Right cardiac atrium (tissue), 5 donors: ENCODE measurements at regions not wholly inside any gene's neighbourhood (a gene's known extent, or its start where the extent isn't known, plus 50 kb on each side); places are given as distances from the start of the nearest gene placed in this dataset.
A peak's percentile ranks its signal among the peaks of the same experiment; 100 is the strongest.
"Not testable (repeated sequence)": the region's sequence is repeated elsewhere in the genome, so short reads cannot be mapped to it uniquely, and the experiment has no call there.

ENCODE experiments used
- ATAC-seq, 2 donors: fragments of 200-7000 bp; cut with Tn5 transposase; one replicate each; pipeline versions ENCODE4 v1.8.0 to v1.9.1; 2020; ENCODE audit warnings: moderate library complexity in 2 of 2, mild to moderate bottlenecking in 1 of 2
- DNase-seq, 3 donors: peaks; one replicate each; pipeline ENCODE4 v3.0.0-alpha.2; 2020
- H3K27ac ChIP-seq: one replicate; pipeline ENCODE4 v1.5.1; 2013; ENCODE audit warnings: mild to moderate bottlenecking, low read length, control low read depth, moderate library complexity
- H3K27me3 ChIP-seq: one replicate; pipeline ENCODE4 v1.6.1; 2013; ENCODE audit not compliant: control insufficient read depth, insufficient read depth
- H3K4me1 ChIP-seq: one replicate; pipeline ENCODE4 v1.6.1; 2013; ENCODE audit warnings: low read length; ENCODE audit not compliant: control insufficient read depth, insufficient read depth
- H3K4me3 ChIP-seq: one replicate; pipeline ENCODE4 v1.5.1; 2013; ENCODE audit warnings: low read length, control low read depth
- H3K9me3 ChIP-seq: one replicate; pipeline ENCODE4 v1.6.1; 2013; ENCODE audit warnings: low read length; ENCODE audit not compliant: control insufficient read depth
- WGBS: extraction: QIAGEN DNeasy Blood & Tissue Kit; methylation state at CpG from one replicate; pipeline ENCODE4 v1.1.7; 2013; 5-methylcytosine and 5-hydroxymethylcytosine counted together
- intact Hi-C, 4 donors: fragments of 100-400 bp; cut with DNase I; formaldehyde crosslinking; loops; one replicate each; pipeline versions ENCODE4 v1.11.0 to v1.14.0; 2022 to 2023
- donor health status: healthy with polysubstance abuse.
- donor health status: DM: no; HTN: yes; CAD: no.
- donor health status: DM: no; HTN: no; CAD: no.
- donor health status: DM: no; HTN: yes; CAD: no; lungs with severe emphysema.
- donor health status: DM: yes; HTN: yes; CAD: no.

DNA sequence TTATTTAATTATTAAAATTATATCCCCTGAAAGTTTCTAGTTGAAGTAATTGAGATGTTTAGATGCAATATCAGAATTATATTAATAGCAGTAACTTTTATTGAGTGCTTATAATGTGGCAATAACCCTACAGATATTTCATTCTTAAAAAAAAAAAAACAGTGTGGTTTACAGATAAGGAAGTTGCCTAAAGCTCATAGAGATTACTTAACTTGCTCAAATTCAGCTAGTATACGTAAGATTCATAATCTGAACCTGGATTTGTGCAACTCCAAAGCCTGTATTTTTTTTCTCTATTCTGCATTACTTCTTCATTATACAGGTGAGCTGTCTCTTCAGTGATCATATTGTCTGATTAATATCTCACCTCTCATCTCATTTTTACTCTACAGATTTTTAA lies 156.0 kb upstream of the PTBP2 start:
- intact Hi-C loops: no loop called here
- WGBS: 89% methylated on average over 1 of the region's 1 CpG
- H3K4me1 ChIP-seq: no peaks in the 10 kb centered on the region

DNA sequence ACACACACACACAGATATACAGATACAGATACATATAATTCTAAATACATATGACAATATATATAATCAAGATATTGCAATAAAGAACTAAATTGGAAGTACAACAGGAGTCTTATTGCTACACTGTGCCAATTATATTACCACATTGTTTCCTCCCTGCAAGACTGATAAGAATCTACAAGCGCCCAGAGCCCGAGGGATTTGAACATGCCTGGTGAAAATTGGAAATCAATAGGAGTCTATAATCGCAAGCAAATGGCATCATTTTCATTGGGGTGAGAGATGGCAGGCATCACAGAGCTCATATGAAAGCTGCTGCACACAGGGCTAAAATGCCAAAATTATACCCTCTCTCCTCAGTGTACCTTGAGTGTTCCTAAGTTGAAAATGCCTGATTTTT lies 152.9 kb upstream of the PTBP2 start:
- intact Hi-C loops: no loop called here
- ATAC-seq: no peak
- Histone ChIP-seq H3K4me3 (no peak overlapping the region), H3K9me3 (no peaks in the 10 kb centered on the region), H3K4me1 (no peaks in the 10 kb centered on the region), H3K27me3 (no peaks in the 10 kb centered on the region), H3K27ac (no peak overlapping the region)
- WGBS: 81% methylated on average over 3 of the region's 3 CpGs
- DNase-seq: no peak

More for the DNA sequence above, 156.0 kb upstream of the PTBP2 start:
- no peak overlapping the region for H3K27ac ChIP-seq
- no peak overlapping the region for H3K4me3 ChIP-seq
- DNase-seq: no peak
- no peaks in the 10 kb centered on the region for H3K27me3 ChIP-seq
- ATAC-seq: no peak
- H3K9me3 ChIP-seq: no peaks in the 10 kb centered on the region

DNA sequence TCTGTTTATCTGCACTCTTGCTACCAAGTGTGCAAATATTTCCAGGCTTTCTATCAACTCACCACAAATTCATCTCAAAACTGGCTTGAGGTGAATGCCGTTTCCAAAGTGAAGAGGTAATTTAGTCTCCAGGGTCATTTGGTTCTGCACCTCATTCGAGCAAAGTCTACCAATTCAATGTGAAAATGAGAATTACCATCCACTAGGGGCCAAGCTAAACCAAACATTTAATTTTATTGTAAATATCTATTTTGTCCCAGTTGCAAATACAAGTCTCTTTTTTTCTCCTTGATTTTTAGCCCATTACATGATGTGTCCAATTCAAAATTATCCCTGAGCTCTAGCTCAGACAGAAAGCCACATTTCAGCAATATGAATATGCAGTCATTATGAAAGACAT lies 152.3 kb upstream of the PTBP2 start:
- 86% methylated on average over 2 of the region's 2 CpGs for WGBS
- intact Hi-C loops: no loop called here
- no peak for DNase-seq
- H3K27ac ChIP-seq: no peak overlapping the region
- no peaks in the 10 kb centered on the region for H3K9me3 ChIP-seq
- H3K4me1 ChIP-seq: no peaks in the 10 kb centered on the region
- no peak overlapping the region for H3K4me3 ChIP-seq
- H3K27me3 ChIP-seq: no peaks in the 10 kb centered on the region
- ATAC-seq: no peak

DNA sequence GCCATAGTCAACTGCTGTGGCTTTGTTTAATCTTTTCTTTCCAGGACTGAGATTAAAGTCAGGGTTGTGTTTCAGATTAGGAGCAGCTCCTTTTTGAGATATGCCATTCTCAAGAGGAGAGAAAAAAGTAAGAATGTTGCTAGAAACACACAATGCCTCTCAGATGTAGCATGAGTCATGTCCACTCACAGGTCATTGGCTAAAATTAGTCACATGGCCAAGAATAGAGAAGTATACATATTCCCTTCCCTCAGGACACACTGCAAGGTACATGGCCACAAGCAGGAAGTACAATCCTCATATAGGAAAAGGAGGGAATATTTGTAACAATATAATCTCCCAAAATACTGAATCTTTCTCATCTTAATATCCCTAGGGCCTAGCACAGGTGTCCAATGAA lies 141.9 kb upstream of the PTBP2 start:
- ATAC-seq (no peak), DNase-seq (no peak)
- Histone ChIP-seq H3K9me3 (no peaks in the 10 kb centered on the region), H3K27ac (no peak overlapping the region), H3K4me1 (no peaks in the 10 kb centered on the region), H3K4me3 (no peak overlapping the region), H3K27me3 (no peaks in the 10 kb centered on the region)
- intact Hi-C loops: no loop called here

DNA sequence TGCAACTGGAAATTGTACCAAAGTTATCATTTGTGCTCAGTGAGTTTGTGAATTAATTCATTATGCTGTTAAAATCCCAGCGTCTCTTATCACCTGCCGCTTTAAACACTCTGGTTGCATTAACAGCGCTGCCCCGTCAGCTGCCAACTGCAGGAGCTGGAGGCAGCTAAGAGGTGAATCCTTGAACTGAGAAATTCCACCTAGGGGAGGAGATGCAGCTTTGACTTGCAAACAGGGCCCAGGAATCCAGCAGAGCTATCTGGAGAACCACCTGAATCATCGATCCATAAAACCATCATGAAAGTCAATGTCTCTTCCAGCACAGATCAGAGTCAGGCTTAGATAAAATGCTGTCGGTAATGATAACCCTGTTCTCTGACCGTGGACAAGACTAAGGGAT lies 140.7 kb upstream of the PTBP2 start:
- 47% methylated on average over 7 of the region's 7 CpGs for WGBS
- intact Hi-C loops: no loop called here

DNA sequence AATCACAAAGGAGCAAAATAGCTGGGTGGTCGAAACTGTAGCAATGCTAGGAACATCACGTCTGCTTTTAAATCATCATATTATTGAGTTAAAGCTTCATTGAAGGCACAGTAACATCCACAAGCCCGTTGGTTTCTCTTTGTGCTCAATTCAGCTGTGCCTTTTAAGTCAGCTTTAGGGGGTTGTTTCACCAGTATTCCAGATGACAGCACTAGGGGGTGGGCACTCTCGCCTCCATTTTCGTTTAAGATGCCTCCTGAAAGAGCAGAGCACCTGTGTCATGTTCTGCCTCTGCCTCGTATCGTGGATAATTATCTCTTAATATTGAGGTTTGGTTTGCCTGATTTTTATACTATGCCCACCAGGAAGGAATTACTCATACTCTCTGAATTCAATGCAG lies 139.8 kb upstream of the PTBP2 start:
- H3K9me3 ChIP-seq: no peaks in the 10 kb centered on the region
- WGBS: 71% methylated on average over 7 of the region's 7 CpGs
- ATAC-seq: no peak
- no peaks in the 10 kb centered on the region for H3K27me3 ChIP-seq
- H3K27ac ChIP-seq: no peak overlapping the region
- intact Hi-C loops: no loop called here
- no peak overlapping the region for H3K4me3 ChIP-seq
- no peak for DNase-seq
- no peaks in the 10 kb centered on the region for H3K4me1 ChIP-seq

More for the DNA sequence above, 140.7 kb upstream of the PTBP2 start:
- Histone ChIP-seq H3K27ac (no peak overlapping the region), H3K4me3 (no peak overlapping the region), H3K27me3 (no peaks in the 10 kb centered on the region), H3K9me3 (no peaks in the 10 kb centered on the region), H3K4me1 (no peaks in the 10 kb centered on the region)
- no peak for ATAC-seq
- DNase-seq: no peak

DNA sequence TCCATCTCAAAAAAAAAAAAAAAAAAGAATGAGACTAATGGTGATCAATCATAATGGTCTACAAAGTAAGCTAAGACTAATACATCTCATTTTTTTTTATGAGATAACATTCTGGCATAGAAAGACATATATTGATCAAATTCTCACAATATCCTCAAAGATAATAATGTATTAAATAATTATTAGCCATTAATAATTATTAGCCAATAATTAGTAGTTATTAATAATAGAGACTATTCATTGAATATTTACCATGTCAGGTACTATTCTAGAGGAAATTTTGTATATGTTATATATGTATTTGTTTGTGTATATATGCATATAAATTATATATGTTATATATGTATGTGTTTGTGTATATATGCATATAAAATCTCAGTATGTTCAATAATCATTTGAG lies 137.7 kb upstream of the PTBP2 start:
- DNase-seq (no peak), ATAC-seq (no peak)
- Histone ChIP-seq H3K9me3 (no peaks in the 10 kb centered on the region), H3K27me3 (no peaks in the 10 kb centered on the region), H3K4me1 (no peaks in the 10 kb centered on the region), H3K27ac (no peak overlapping the region), H3K4me3 (no peak overlapping the region)
- intact Hi-C loops: no loop called here

DNA sequence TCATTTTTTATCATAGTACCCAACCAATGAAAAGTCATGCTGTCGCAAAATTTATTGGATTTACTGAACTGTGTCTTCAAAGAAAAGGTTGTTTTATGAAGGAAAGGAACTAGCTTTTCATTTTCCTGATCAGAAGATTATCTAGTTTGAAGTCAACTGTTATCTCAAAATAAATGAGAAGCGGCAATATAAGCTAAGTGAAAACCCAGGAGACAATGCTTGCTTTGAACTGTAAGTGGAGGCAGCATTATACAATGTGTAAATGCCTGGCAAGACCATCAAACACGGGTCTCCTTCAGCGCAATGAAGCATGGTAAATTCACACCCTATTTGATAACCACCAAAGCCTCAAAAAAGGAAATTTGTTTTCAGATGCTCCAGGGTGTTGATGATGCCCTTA lies 134.4 kb upstream of the PTBP2 start:
- no peak overlapping the region for H3K27ac ChIP-seq
- no peaks in the 10 kb centered on the region for H3K9me3 ChIP-seq
- intact Hi-C loops: no loop called here
- no peak overlapping the region for H3K4me3 ChIP-seq
- 82% methylated on average over 4 of the region's 4 CpGs for WGBS
- H3K4me1 ChIP-seq: no peaks in the 10 kb centered on the region
- ATAC-seq: no peak
- no peaks in the 10 kb centered on the region for H3K27me3 ChIP-seq
- DNase-seq: no peak

DNA sequence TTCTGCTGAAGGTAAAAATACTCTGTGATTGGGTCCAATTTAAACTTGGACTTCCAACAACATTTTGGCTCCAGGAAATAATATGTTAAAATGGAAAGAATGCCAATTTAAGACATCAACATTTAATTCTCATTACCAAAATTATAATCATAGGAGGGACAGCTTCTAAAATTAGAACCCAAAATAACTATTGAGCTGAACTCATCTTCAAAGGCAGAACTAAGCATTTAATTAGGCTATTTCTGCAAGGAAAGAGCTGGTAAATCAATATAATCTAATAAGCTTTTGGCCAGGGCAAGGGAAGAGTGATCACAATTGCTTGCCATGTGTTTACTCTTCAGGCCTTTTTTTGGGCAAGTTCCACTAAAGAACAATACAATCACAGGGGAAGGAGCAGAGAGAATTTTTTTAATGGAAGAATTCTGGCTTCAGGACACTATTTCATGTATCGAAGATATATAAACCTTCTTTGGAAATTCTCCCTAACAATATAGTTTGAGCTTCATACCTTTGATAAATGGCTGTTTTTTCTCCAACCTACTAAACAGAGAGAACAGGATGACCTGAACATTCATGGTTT lies 133.1 kb upstream of the PTBP2 start:
- no peaks in the 10 kb centered on the region for H3K4me1 ChIP-seq
- intact Hi-C loops: no loop called here
- no peak for DNase-seq
- ATAC-seq: no peak
- H3K27ac ChIP-seq: no peak overlapping the region
- H3K9me3 ChIP-seq: no peaks in the 10 kb centered on the region
- H3K4me3 ChIP-seq: no peak overlapping the region
- no peaks in the 10 kb centered on the region for H3K27me3 ChIP-seq
- 62% methylated on average over 1 of the region's 1 CpG for WGBS

DNA sequence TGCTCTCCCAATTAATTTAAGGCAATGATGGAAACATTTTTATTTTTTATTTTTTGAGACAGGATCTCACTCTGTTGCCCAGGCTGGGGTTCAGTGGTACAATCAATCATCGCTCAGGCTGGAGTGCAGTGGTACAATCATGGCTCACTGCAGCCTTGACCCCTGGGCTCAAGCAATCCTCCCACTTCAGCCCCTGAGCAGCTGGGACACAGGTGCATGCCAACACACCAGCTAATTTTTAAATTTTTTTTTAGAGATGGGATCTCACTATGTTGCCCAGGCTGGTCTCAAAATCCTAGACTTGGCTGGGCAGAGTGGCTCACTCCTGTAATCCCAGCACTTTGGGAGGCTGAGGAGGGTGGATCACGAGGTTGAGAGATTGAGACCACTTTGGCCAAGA lies 126.1 kb upstream of the PTBP2 start:
- ATAC-seq, H3K27me3 ChIP-seq, H3K4me3 ChIP-seq, H3K4me1 ChIP-seq, H3K9me3 ChIP-seq, H3K27ac ChIP-seq, intact Hi-C loops, DNase-seq: not testable (repeated sequence)
- WGBS: 91% methylated on average over 2 of the region's 2 CpGs

DNA sequence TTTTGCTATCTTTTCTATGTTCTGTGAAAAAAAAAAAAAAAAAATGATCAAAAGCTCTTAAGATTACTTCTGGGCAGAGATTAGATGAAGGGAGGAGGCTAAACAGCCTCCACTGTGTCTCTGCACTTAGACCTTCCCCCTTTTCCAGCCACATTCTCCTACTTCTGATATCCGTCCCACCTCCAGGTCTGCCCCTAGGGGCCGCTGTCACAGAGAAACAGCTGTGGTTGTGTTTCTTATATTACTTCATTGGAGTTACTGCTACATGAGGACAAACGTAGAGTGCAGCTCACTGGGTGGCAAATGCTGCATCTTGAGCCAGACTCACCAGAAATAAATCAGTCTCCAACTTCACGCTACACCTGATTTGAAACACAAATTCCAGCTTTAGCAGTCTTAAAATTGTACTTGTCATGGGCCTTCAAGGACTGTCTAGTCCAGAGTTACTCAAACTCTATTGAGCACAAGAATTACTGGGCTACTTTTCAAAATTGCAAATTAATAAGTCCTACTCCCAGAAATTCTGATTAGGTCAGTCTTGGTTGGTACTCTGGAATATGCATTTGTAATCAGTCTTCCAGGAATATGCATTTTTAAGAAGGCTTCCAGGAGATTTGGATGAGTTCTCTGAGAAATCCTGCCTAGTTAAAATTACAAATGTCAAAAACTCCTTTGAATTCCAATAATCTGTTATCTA lies 125.2 kb upstream of the PTBP2 start:
- Histone ChIP-seq H3K27me3 (no peaks in the 10 kb centered on the region), H3K27ac (no peak overlapping the region), H3K4me3 (no peak overlapping the region), H3K4me1 (no peaks in the 10 kb centered on the region), H3K9me3 (no peaks in the 10 kb centered on the region)
- ATAC-seq: no peak
- peak in 2 of 3 donors; percentile 41 to 49 for DNase-seq
- intact Hi-C loops: no loop called here
- 45% methylated on average over 4 of the region's 4 CpGs for WGBS

DNA sequence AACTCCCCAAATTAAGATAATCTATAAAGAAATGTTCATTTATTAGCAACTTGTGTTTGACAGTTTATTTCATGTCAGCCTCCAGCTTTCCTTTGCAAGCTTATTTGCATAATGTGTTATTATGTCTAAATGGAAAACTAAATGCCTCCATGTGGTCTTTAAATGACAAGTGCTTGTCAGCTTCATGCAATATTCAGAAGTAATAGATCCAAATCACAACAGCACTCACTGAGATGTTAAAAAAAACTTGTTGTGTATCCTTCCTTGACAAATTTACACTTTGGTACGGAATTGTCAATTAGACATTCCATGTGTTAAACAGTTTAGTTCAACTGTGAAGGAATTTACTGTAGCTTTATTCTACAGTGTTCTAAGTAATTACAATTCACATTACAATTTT lies 124.4 kb upstream of the PTBP2 start:
- no peaks in the 10 kb centered on the region for H3K4me1 ChIP-seq
- intact Hi-C loops: no loop called here
- H3K27ac ChIP-seq: no peak overlapping the region
- WGBS: 77% methylated on average over 1 of the region's 1 CpG
- no peaks in the 10 kb centered on the region for H3K9me3 ChIP-seq
- no peaks in the 10 kb centered on the region for H3K27me3 ChIP-seq
- H3K4me3 ChIP-seq: no peak overlapping the region
- no peak for DNase-seq
- no peak for ATAC-seq
